K562 (cell line): ENCODE measurements at regions not wholly inside any gene's neighbourhood (a gene's known extent, or its start where the extent isn't known, plus 50 kb on each side); places are given as distances from the start of the nearest gene placed in this dataset.

ENCODE experiments used
- CREB1 ChIP-seq, 2 experiments: sonication (generic) in 1 of 2; formaldehyde crosslinking in 1 of 2; IDR thresholded peaks; 2 replicates each; pipeline versions ENCODE4 v1.6.1 to v1.8.0; 2012 to 2022; ENCODE audit warnings: inconsistent platforms in 1 of 2, mild to moderate bottlenecking in 1 of 2, missing genetic modification reagents in 1 of 2, moderate library complexity in 1 of 2
- GTF2A2 ChIP-seq: IDR thresholded peaks from 2 replicates; pipeline ENCODE4 v1.6.1; 2016; ENCODE audit warnings: mild to moderate bottlenecking, missing genetic modification characterization, missing compliant biosample characterization
- NRF1 ChIP-seq, 2 experiments: fragments of 450-650 bp; IDR thresholded peaks in 1 of 2; conservative IDR thresholded peaks in 1 of 2; 2 replicates each; pipeline ENCODE4 v1.6.1; 2014; ENCODE audit warnings: mild to moderate bottlenecking in 2 of 2
- POLR2A ChIP-seq: fragments of 450-650 bp; conservative IDR thresholded peaks from 2 replicates; pipeline ENCODE4 v1.6.1; 2016
- SMARCB1 ChIP-seq: IDR thresholded peaks from 2 replicates; pipeline ENCODE4 v1.6.1; 2011; ENCODE audit warnings: improper control_type of control experiment, low read depth; ENCODE audit not compliant: insufficient read length
- TF ChIP-seq, protein P1 (sequence below): sonication (generic); formaldehyde crosslinking; IDR thresholded peaks from 2 replicates; pipeline ENCODE4 v1.9.0; 2022; ENCODE audit warnings: mild to moderate bottlenecking, missing genetic modification reagents

DNA sequence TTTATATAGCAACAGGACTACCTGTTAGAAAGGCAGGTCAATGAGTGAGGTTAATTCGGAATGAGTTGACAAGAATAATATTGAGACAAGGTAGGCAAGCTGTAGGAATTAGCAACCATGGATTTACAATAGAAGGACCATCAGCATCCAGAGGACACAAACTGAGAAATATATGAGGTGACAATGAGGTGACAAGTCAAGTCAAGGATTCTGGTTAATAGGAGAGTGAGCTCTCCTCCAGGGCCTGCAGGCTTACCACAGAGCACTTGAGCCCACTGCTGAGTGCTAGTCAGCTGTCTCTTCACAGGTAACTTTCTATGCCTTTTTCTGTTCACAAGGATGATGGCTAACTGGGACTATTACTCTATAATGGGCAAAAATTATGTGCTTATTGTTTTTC lies 227.2 kb downstream of the MRPS30 start:
- no peak for TF ChIP-seq SMARCB1
- no peak for TF ChIP-seq POLR2A
- no peak for TF ChIP-seq NRF1 (conservative IDR thresholded peaks at IDR 0.05 in 1 of 2, IDR thresholded peaks at IDR 0.05 in 1 of 2)
- TF ChIP-seq, protein P1, sequence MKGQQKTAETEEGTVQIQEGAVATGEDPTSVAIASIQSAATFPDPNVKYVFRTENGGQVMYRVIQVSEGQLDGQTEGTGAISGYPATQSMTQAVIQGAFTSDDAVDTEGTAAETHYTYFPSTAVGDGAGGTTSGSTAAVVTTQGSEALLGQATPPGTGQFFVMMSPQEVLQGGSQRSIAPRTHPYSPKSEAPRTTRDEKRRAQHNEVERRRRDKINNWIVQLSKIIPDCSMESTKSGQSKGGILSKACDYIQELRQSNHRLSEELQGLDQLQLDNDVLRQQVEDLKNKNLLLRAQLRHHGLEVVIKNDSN (CRISPR knock-in tag): no peak
- TF ChIP-seq CREB1 (IDR thresholded peaks at IDR 0.05): no peak
- TF ChIP-seq CREB1 (CRISPR knock-in tag; IDR thresholded peaks at IDR 0.05): no peak
- TF ChIP-seq GTF2A2: no peak
